GM12891 (cell line): ENCODE measurements at regions not wholly inside any gene's neighbourhood (a gene's known extent, or its start where the extent isn't known, plus 50 kb on each side); places are given as distances from the start of the nearest gene placed in this dataset.

Source experiments
- POLR2A ChIP-seq: IDR thresholded peaks from 2 replicates; pipeline ENCODE4 v1.6.1; 2011; ENCODE audit warnings: low read depth, low read length, control low read depth
- POLR2AphosphoS5 ChIP-seq: IDR thresholded peaks from 2 replicates; pipeline ENCODE4 v1.6.1; 2011; ENCODE audit warnings: low read depth, low read length, control low read depth
- TAF1 ChIP-seq: IDR thresholded peaks from 2 replicates; pipeline ENCODE4 v1.6.1; 2011; ENCODE audit warnings: low read depth, low read length, control low read depth

- TF ChIP-seq TAF1 = no peak
- TF ChIP-seq POLR2A = no peak
- TF ChIP-seq POLR2AphosphoS5 = no peak
Observed at GRCh38 chr9:90309809-90310520, 332.7 kb downstream of the DIRAS2 start.
